NB4 (cell line): ENCODE measurements at regions not wholly inside any gene's neighbourhood (a gene's known extent, or its start where the extent isn't known, plus 50 kb on each side); places are given as distances from the start of the nearest gene placed in this dataset.

Experiments
- CTCF ChIP-seq: IDR thresholded peaks from one replicate; pipeline ENCODE4 v1.5.1; 2012; ENCODE audit warnings: low read depth, low read length
- MYC ChIP-seq: IDR thresholded peaks from 2 replicates; pipeline ENCODE4 v1.6.1; 2011; ENCODE audit warnings: low read depth, low read length
- POLR2A ChIP-seq: IDR thresholded peaks from 2 replicates; pipeline ENCODE4 v1.6.1; 2011; ENCODE audit warnings: mild to moderate bottlenecking; ENCODE audit not compliant: insufficient read length; ENCODE audit errors: extremely low read depth

- TF ChIP-seq CTCF: no peak
- no peak for TF ChIP-seq POLR2A
- TF ChIP-seq MYC: no peak
Observed at GRCh38 chr1:72439036-72439435, 156.7 kb upstream of the NEGR1 start.
